Epithelial cell of prostate (primary cell): ENCODE measurements at regions not wholly inside any gene's neighbourhood (a gene's known extent, or its start where the extent isn't known, plus 50 kb on each side); places are given as distances from the start of the nearest gene placed in this dataset.
A peak's percentile ranks its signal among the peaks of the same experiment; 100 is the strongest.
"Not testable (repeated sequence)": the region's sequence is repeated elsewhere in the genome, so short reads cannot be mapped to it uniquely, and the experiment has no call there.

ENCODE experiments used
- DNase-seq: peaks from one replicate; pipeline ENCODE4 v3.0.0-alpha.2; 2011; ENCODE audit warnings: low read depth, low spot score
- H3K27ac ChIP-seq: fragments of 450-650 bp; 2 replicates; pipeline ENCODE4 v1.5.1; 2017; ENCODE audit warnings: mild to moderate bottlenecking

- DNase-seq: no peak
- no peak overlapping the region for H3K27ac ChIP-seq
Measured at GRCh38 chr6:85050149-85050548, 285.8 kb upstream of the TBX18 start.

GRCh38 chr6:85049282-85049681 lies 284.9 kb upstream of the TBX18 start:
- H3K27ac ChIP-seq: no peak overlapping the region
- no peak for DNase-seq

- no peak for DNase-seq
- H3K27ac ChIP-seq: no peak overlapping the region
Measured at GRCh38 chr6:85047818-85048217, 283.4 kb upstream of the TBX18 start.

GRCh38 chr6:85045767-85046166 lies 281.4 kb upstream of the TBX18 start:
- not testable (repeated sequence) for DNase-seq

GRCh38 chr6:85044361-85044760 lies 280.0 kb upstream of the TBX18 start:
- no peak overlapping the region for H3K27ac ChIP-seq
- no peak for DNase-seq

More at GRCh38 chr6:85045767-85046166, 281.4 kb upstream of the TBX18 start:
- not testable (repeated sequence) for H3K27ac ChIP-seq

GRCh38 chr6:85041376-85041775 lies 277.0 kb upstream of the TBX18 start:
- H3K27ac ChIP-seq: no peak overlapping the region
- DNase-seq: no peak

- no peak overlapping the region for H3K27ac ChIP-seq
- no peak for DNase-seq
Measured at GRCh38 chr6:85037221-85037620, 272.8 kb upstream of the TBX18 start.

- no peak overlapping the region for H3K27ac ChIP-seq
- DNase-seq: no peak
Measured at GRCh38 chr6:85035766-85036165, 271.4 kb upstream of the TBX18 start.

GRCh38 chr6:85033547-85033946 lies 269.1 kb upstream of the TBX18 start:
- DNase-seq: no peak
- no peak overlapping the region for H3K27ac ChIP-seq

GRCh38 chr6:85026021-85026420 lies 261.6 kb upstream of the TBX18 start:
- no peak overlapping the region for H3K27ac ChIP-seq
- DNase-seq: no peak

GRCh38 chr6:85023721-85024120 lies 259.3 kb upstream of the TBX18 start:
- no peak for DNase-seq
- H3K27ac ChIP-seq: no peak overlapping the region

GRCh38 chr6:85017352-85017751 lies 253.0 kb upstream of the TBX18 start:
- no peak for DNase-seq
- no peak overlapping the region for H3K27ac ChIP-seq

- H3K27ac ChIP-seq: no peak overlapping the region
- no peak for DNase-seq
Measured at GRCh38 chr6:85016726-85017125, 252.3 kb upstream of the TBX18 start.

GRCh38 chr6:85015396-85015990 lies 251.1 kb upstream of the TBX18 start:
- no peak overlapping the region for H3K27ac ChIP-seq
- peak; percentile 0 for DNase-seq

GRCh38 chr6:85010865-85011264 lies 246.5 kb upstream of the TBX18 start:
- H3K27ac ChIP-seq: no peak overlapping the region
- no peak for DNase-seq

GRCh38 chr6:85008296-85009009 lies 244.1 kb upstream of the TBX18 start:
- no peak for DNase-seq
- no peak overlapping the region for H3K27ac ChIP-seq

GRCh38 chr6:85006362-85006761 lies 242.0 kb upstream of the TBX18 start:
- no peak overlapping the region for H3K27ac ChIP-seq
- DNase-seq: no peak

GRCh38 chr6:85005494-85005893 lies 241.1 kb upstream of the TBX18 start:
- DNase-seq: no peak
- no peak overlapping the region for H3K27ac ChIP-seq

- DNase-seq: no peak
- no peak overlapping the region for H3K27ac ChIP-seq
Measured at GRCh38 chr6:85004361-85004995, 240.1 kb upstream of the TBX18 start.

- DNase-seq: no peak
- H3K27ac ChIP-seq: no peak overlapping the region
Measured at GRCh38 chr6:85002847-85003246, 238.4 kb upstream of the TBX18 start.

- DNase-seq: no peak
- no peak overlapping the region for H3K27ac ChIP-seq
Measured at GRCh38 chr6:85000001-85000400, 235.6 kb upstream of the TBX18 start.

GRCh38 chr6:84998223-84998622 lies 233.8 kb upstream of the TBX18 start:
- DNase-seq: no peak
- H3K27ac ChIP-seq: no peak overlapping the region
